ENCODE measurements at regions not wholly inside any gene's neighbourhood (a gene's known extent, or its start where the extent isn't known, plus 50 kb on each side); places are given as distances from the start of the nearest gene placed in this dataset.

DNA sequence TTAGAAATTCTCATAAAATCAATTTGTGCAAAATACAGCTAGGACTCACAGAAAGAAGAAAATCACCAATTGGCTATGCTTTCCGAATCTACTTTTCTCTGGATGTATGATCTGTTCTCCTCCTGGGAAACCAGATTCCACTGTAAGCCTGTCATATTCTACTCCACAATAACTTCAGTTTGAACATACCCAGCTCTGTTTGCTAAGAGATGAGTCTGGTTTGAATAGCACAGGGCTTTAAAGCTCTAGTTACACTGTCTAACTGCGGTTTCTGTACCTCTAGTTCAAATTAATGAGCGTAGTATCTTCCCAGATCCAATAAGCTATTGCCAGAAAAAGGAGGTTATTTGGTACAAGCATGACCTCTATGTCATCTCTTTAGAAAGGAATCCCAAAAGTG, 270.1 kb downstream of the DAD1 start:
- TF ChIP-seq EGR1 (IDR thresholded peaks at IDR 0.05; ENCODE audit: low read depth in 2 of 2) (no peak), HNF4A (conservative IDR thresholded peaks at IDR 0.05) (no peak), YY1 (IDR thresholded peaks at IDR 0.05) (no peak), RAD21 (IDR thresholded peaks at IDR 0.05) (no peak), JUND (IDR thresholded peaks at IDR 0.05) (no peak)
- TF ChIP-seq, protein P1, sequence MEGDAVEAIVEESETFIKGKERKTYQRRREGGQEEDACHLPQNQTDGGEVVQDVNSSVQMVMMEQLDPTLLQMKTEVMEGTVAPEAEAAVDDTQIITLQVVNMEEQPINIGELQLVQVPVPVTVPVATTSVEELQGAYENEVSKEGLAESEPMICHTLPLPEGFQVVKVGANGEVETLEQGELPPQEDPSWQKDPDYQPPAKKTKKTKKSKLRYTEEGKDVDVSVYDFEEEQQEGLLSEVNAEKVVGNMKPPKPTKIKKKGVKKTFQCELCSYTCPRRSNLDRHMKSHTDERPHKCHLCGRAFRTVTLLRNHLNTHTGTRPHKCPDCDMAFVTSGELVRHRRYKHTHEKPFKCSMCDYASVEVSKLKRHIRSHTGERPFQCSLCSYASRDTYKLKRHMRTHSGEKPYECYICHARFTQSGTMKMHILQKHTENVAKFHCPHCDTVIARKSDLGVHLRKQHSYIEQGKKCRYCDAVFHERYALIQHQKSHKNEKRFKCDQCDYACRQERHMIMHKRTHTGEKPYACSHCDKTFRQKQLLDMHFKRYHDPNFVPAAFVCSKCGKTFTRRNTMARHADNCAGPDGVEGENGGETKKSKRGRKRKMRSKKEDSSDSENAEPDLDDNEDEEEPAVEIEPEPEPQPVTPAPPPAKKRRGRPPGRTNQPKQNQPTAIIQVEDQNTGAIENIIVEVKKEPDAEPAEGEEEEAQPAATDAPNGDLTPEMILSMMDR (IDR thresholded peaks at IDR 0.05; ENCODE audit: low read depth, low read length, missing input control): no peak
- TF ChIP-seq, protein P2, sequence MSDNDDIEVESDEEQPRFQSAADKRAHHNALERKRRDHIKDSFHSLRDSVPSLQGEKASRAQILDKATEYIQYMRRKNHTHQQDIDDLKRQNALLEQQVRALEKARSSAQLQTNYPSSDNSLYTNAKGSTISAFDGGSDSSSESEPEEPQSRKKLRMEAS (IDR thresholded peaks at IDR 0.05): no peak
- TF ChIP-seq, protein P3, sequence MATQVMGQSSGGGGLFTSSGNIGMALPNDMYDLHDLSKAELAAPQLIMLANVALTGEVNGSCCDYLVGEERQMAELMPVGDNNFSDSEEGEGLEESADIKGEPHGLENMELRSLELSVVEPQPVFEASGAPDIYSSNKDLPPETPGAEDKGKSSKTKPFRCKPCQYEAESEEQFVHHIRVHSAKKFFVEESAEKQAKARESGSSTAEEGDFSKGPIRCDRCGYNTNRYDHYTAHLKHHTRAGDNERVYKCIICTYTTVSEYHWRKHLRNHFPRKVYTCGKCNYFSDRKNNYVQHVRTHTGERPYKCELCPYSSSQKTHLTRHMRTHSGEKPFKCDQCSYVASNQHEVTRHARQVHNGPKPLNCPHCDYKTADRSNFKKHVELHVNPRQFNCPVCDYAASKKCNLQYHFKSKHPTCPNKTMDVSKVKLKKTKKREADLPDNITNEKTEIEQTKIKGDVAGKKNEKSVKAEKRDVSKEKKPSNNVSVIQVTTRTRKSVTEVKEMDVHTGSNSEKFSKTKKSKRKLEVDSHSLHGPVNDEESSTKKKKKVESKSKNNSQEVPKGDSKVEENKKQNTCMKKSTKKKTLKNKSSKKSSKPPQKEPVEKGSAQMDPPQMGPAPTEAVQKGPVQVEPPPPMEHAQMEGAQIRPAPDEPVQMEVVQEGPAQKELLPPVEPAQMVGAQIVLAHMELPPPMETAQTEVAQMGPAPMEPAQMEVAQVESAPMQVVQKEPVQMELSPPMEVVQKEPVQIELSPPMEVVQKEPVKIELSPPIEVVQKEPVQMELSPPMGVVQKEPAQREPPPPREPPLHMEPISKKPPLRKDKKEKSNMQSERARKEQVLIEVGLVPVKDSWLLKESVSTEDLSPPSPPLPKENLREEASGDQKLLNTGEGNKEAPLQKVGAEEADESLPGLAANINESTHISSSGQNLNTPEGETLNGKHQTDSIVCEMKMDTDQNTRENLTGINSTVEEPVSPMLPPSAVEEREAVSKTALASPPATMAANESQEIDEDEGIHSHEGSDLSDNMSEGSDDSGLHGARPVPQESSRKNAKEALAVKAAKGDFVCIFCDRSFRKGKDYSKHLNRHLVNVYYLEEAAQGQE (IDR thresholded peaks at IDR 0.05): no peak

Measured in liver (tissue), 3 donors.